NCI-H460 (cell line): ENCODE measurements at regions not wholly inside any gene's neighbourhood (a gene's known extent, or its start where the extent isn't known, plus 50 kb on each side); places are given as distances from the start of the nearest gene placed in this dataset.

Experiments used
- DNase-seq: peaks from one replicate; pipeline ENCODE4 v3.0.0-alpha.2; 2016; ENCODE audit warnings: low read depth; ENCODE audit errors: extremely low read depth

- DNase-seq: no peak
Observed at GRCh38 chr5:68646144-68646543, 430.6 kb downstream of the PIK3R1 start.

GRCh38 chr5:68647743-68648142 is 432.2 kb downstream of the PIK3R1 start:
- no peak for DNase-seq

- DNase-seq: no peak
Observed at GRCh38 chr5:68648944-68649857, 433.6 kb downstream of the PIK3R1 start.

GRCh38 chr5:68652534-68652965 is 437.0 kb downstream of the PIK3R1 start:
- no peak for DNase-seq

- no peak for DNase-seq
Observed at GRCh38 chr5:68653471-68653870, 437.9 kb downstream of the PIK3R1 start.

- no peak for DNase-seq
Observed at GRCh38 chr5:68657055-68657961, 436.5 kb upstream of the SLC30A5 start.

- DNase-seq: no peak
Observed at GRCh38 chr5:68658810-68659372, 434.9 kb upstream of the SLC30A5 start.

- no peak for DNase-seq
Observed at GRCh38 chr5:68659881-68660280, 433.9 kb upstream of the SLC30A5 start.

- DNase-seq: no peak
Observed at GRCh38 chr5:68661237-68661636, 432.6 kb upstream of the SLC30A5 start.

- no peak for DNase-seq
Observed at GRCh38 chr5:68662804-68663307, 431.0 kb upstream of the SLC30A5 start.

- DNase-seq: no peak
Observed at GRCh38 chr5:68669864-68670575, 423.8 kb upstream of the SLC30A5 start.

GRCh38 chr5:68673106-68673822 is 420.6 kb upstream of the SLC30A5 start:
- no peak for DNase-seq

- DNase-seq: no peak
Observed at GRCh38 chr5:68673823-68674180, 420.0 kb upstream of the SLC30A5 start.

GRCh38 chr5:68679041-68679440 is 414.8 kb upstream of the SLC30A5 start:
- DNase-seq: no peak

GRCh38 chr5:68680366-68680765 is 413.4 kb upstream of the SLC30A5 start:
- DNase-seq: no peak

GRCh38 chr5:68681929-68682328 is 411.9 kb upstream of the SLC30A5 start:
- DNase-seq: no peak

GRCh38 chr5:68682400-68683160 is 411.2 kb upstream of the SLC30A5 start:
- no peak for DNase-seq

GRCh38 chr5:68683632-68684036 is 410.2 kb upstream of the SLC30A5 start:
- DNase-seq: peak; percentile 16

- DNase-seq: no peak
Observed at GRCh38 chr5:68685863-68686262, 408.0 kb upstream of the SLC30A5 start.
